ENCODE measurements at regions not wholly inside any gene's neighbourhood (a gene's known extent, or its start where the extent isn't known, plus 50 kb on each side); places are given as distances from the start of the nearest gene placed in this dataset.

DNA sequence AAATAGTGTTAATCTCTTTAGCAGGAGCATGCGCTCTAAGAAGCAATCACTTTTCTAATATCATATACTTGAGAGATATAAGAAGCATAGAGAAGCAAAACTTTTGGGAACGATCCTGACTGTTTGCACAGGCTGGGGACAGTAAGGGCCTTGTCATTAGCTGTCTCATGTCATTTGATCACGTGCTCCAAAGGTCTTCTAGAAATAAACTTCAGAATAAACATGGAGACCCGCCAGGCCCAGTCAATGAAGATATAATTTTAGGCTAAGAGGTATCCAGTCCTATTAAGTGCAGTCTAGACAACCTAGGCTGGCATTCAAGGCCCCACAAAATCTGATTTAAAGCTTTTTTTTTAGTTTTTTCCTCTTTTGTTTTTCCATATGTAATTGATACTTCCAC lies 111.0 kb upstream of the APC start:
- no peak for DNase-seq (ENCODE audit: low read depth)

DNA sequence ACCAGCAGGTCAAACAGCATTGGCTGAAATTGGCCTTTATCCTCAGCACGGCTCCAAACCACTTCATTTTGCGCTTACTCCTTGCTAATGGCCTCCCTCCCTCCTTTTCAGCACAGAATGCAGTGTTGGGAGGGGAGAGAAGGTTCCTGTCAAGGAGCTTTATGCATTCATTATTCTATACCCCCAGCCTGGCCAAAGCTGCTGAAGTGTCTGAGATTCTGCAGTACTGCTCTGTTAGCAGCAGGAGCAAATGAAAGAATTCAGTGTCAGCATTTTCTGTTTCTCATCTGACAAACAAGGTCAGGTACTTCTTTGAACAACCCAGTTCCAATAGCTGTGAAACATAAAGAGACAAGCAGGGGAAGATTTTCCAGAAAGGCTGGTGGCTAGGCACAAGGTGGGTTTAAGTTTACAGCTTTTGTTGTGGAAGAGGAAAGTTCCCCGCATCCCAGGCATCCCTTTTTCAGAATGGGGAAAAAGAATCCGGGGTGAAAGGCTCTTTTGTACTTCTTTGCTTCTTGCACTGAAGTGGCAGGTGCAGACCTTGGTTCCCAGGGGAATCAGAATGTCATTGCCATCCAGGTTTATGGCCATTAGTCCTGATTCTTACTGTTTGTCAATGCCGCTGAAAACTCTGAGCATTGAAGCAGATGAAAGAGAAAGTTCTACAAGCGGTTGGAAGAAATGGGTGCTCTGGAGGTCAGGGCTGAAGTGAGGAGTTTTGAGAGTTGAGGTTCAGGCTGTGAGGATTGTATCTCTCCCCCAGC lies 109.3 kb upstream of the APC start:
- DNase-seq (ENCODE audit: low read depth): no peak

DNA sequence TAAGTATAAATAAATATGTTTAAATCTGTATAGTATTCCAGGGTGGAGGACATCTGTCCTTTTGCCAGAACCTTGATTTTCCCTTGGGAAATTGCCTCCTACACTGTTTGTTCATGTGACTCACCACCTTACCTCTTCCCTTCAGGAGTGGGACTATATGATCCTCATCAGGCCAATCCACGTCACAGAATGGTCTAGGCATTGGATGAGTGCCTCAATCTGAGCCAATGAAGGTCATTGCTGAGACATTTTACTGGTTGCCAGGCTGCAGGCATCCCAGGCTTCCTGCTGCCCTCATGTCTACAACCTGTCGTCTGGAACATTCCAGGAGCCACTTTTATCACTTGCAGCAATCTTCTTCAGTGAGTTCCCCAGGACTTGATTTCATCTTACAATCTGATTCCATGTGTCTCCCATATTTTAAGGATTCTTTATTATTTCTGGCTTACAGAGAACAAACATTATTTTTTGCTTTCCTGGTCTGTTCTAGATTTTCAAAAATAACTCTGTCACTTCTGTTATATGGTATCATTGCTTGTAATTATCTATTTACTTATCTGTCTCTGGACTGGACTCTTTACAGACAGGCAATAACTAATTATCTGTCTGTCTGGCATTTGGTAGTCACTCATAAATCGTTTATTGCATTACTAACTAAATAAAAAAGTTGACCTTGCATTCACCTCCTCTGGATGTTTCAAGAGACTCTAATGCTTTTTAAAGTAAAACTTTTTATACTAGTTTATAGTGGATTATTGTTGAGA lies 107.3 kb upstream of the APC start:
- no peak for DNase-seq (ENCODE audit: low read depth)

DNA sequence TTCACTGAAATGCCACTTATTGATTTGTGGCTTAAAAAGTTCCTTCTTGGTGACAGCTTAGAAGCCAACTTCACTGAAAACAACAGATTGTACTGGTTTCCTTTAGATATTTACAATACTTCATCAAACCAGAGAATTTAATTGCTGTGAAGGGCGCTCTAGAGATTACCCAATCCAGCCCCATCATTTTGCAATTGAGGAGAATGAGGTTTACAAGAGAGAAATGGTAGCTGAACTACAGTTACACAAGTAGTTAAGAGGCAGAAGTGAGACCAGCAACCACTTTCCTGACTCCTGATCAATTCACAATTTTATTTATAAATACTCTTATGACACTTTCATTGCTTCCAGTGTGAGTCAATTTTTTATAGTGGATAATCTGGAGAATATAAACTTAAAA lies 103.5 kb upstream of the APC start:
- DNase-seq (ENCODE audit: low read depth): no peak

DNA sequence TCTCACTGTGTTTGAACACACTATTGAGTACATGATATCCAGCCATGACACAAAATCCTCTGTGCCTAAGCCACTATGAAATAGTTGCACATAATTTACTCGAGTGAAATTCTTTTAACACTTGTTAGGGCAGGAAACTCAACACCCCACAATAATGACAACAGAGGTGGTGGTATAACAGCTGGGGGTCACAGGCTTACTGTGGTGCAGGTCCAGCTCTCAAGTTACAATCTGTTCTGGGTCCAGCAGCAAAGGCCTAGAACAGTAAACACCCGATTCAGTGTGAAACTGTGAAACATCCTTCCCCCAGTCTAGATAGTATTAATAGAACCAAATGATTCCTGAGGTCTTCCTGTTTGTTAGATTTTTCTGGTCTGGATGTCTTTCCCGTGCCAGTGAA lies 102.9 kb upstream of the APC start:
- no peak for DNase-seq (ENCODE audit: low read depth)

DNA sequence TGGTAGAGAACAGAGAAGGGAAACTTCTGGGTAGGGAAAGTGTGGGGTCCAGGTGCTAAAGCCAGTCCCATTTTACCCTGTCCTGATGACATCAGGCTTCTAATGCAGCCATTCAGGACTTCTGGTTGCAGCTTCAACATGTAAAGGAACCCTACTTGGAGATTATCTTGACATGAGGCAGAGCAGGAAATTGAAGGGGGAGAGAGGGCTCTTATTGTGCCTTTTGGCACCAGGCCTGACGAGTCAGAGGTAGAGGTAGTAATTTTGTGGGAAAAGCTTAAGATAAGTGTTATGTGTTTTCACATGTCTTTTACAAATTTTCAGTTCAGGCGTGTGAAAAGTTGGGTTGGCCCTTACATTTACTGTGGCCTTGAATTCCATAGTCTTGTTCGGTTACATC lies 102.4 kb upstream of the APC start:
- no peak for DNase-seq (ENCODE audit: low read depth)

DNA sequence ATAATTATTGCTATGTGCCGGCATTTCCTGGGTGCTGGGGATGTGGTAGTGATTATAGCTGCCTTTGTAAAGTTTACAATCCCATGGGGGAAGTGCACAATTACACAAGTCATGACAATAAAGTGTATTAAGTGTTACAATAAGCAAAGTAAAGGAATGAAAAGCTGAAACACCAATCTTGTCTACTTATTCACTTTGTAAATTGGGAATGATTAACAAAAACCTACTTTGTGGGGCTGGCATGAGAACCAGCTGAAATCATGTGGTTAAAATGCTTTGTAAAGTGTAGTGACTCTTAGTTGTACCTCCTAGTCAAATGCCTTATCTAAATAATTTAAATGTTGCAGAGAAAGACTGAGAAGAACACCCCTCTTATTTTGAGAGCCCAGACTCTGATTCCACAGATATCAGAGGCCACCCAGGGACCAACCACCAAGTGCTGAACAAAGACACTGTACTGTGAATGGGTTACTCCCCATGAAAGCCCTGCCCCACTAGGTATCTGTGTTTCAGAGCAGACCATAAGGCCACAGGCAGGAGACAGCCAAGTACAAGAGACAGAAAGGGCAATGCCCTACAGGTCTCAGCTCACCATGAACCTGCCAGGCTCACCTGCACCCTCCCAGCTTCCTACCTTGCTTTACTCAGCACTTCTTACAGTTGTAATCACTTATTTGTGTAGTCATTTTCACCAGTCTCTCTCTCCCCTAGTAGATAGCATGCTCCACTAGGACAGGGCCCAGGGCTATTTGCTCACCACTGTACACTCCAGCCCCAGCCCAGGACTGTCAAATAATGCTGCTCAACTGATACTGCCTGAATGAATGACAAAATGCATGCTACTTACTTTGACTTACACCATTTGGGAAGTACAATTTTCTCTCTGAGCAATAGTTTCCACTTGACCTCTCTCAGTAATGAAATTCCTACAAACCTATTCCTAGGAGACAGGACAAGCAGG lies 101.6 kb upstream of the APC start:
- DNase-seq (ENCODE audit: low read depth): no peak

DNA sequence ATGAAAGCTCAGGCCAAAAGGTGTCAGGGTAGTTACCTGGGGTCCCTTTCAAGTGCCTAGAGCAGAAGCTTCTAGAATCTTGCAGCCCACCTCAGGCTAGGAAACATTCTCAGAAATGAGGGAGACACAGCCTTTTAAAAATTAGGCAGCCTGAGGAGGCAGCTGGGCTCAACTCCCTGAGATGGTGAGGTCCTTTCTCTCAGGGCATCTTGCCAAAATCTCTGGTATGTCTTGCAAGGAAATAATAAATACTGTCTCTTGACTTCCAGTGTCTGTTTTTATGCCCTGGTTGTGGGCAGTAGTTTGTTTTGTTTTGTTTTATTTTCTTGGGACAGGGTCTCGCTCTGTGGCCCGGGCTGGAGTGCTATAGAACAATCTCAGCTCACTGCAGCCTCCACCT lies 100.9 kb upstream of the APC start:
- no peak for DNase-seq (ENCODE audit: low read depth)

DNA sequence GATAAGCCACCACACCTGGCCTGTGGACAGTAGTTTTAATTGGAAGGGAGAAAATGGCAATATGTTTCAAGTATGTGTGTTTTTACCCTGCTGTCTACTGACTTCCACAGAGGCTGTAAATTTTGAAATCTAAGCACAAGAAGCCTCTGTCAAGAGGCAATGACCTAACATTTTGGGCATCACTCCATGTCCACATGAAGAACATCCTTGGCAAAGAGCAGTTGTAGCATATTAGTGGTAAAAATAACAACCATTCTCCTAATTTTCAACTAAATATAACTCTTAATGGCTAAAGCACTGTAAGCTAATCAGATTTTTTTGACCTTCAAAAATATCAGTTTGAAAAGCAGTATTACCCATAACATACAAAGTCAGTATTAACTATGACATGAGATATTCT lies 100.3 kb upstream of the APC start:
- no peak for DNase-seq (ENCODE audit: low read depth)

DNA sequence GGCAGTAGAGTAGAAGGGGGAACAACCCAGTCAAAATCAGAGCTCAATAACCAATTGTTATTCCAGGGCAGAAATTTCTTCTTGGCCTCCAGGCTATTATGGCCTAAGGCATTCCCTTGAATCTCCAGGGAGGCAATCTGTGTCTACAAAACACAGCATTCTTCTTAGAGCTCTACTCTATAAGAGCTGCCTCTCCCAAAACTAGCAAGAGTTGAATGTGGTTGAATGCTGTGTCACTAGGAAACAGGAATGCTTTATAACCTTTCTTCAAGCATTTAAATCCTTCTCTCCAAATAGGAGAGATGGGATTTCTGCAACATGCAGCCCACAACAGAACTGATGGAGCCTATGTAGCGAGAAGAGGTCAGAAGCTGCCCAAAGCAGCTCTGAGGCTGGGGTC lies 97.1 kb upstream of the APC start:
- no peak for DNase-seq (ENCODE audit: low read depth)

DNA sequence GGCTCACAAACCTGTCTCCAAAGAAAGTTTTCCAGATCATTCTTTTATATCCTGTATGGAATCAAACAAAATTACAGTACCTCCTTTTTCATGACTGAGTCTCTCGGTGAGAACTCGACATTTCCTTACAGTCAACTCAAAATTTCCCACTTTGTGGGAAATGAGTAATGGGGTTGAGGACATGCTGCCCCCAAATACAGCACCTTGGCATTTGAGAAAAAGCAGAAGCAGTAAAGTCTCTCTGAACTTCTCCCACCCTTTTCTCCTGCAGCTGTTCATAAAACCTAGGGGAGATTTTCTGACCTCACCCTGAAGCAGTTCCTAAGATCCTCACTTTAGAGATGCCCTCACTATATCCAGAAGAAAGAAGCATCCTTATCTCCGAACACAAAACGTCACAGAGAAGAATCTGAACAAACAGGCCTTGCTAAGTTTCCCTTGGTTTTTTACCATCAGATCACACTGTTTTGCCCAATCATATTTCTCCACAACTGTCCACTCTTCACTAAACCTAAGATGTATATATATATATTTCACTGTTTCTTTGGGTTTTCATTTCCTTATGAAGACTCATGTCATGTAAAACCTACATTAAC lies 96.1 kb upstream of the APC start:
- DNase-seq (ENCODE audit: low read depth): no peak

DNA sequence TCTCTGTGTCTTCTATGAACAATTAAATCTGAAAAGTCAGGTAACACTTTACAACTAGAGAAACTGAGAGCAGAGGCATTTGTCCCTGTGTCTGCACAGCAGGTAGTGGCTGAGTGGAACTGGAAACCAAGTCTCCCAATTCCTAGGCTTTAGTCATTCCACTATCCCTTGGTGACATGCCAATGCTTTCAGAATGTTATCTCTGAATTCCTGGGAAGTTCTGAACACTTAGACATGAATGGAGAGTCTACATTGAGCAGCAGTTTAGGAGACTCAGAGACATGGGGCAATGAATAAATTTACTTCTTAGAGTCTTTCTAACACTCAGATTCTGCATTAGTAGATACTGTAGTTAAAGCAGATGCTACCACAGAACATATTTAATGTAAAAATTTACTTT lies 94.8 kb upstream of the APC start:
- no peak for DNase-seq (ENCODE audit: low read depth)

DNA sequence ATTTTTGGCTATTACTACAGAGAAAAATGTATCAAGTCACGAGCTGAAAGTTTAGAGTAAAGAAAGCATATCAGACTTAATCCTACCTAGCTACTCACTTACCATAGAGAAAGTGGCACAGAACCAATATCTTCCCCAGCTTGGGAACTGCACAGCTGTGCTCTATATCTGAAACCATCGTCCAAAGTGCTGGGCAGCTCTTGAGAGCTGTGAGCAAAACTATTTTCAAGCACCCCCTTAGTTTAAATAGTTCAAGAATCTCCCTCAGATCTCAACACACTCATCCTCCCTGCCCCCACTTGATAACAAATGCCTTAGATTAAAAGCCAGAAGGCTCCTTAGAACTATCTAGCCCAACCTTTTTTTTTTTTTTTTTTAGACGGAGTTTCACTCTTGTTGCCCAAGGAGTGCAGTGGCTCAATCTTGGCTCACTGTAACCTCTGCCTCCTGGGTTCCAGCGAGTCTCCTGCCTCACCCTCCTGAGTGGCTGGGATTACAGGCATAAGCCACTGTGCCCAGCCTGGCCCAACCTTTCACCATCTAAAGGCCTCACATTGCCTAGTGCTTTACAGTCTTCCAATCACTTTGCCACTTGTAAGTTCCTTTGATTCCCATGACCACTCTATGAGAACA lies 94.2 kb upstream of the APC start:
- no peak for DNase-seq (ENCODE audit: low read depth)

DNA sequence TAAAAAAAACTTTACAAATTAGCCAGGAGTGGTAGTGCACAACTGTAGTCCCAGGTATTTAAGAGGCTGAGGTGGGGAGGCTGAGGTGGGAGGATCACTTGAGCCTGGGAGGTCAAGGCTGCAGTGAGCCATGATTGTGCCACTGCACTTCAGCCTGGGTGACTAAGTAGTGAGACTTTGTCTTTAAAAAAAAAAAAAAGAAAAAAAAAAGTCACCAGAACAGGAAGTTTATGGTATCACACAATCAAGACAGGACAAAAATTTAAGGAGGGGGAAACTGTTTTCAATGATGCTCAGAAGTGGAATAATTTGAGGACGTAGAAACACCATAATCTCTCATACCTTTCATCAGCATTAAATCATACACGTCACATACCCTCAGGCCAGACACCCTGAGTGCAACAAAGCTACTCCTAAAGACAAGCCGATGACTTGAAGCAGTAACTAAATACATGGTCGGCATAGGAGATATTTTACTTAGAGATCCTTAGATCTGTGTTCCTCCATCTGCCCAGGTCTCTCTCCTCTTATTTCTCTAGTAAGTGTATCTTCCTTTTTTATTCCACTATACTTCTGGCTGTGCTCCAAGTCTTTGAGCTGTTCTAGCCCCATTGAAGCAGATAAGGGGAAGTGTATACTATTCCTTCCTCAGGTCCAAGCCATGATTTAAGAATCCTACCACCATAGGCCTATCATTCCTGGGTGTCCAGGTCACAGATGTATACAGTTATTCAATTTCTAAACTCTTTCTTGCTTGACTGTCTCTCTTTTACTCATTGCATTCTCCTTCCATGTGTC lies 91.3 kb upstream of the APC start:
- DNase-seq (ENCODE audit: low read depth): no peak

DNA sequence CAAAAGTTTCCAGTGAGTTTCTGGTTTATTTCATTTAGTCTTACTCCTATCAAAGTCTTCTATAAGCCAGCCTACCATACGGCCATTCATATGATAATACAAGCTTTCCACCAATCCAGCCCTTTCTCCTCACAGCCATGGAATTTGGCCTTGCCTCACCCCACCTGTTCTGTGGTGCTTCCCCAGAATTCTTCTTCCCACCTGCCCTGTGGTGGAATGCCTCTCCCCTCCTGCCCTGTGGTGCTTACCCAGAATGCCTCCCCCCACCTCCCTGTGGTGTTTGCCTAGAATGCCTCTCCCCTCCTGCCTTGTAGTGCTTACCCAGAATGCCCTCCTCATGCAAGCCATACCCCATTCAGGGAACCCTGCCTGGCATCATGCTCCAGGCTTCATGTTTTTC lies 90.3 kb upstream of the APC start:
- no peak for DNase-seq (ENCODE audit: low read depth)

DNA sequence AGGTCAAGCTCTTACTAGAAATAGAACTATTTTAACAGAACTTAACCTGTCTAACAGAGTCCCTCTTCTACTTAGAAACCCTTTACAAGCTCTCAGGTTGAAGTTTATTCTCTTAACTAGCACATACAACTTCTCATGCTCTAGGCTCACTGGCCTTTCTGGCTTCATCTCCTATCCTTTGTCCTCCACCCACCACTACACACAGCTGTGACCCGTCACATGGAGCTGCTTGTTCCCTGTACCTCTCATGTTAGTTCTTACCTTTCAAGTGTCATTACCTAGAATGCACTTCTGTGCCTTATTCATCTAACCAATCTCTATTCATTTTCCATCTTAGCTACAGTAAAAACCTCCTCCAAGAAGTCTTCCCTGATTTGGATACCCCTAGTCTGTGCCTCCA lies 89.4 kb upstream of the APC start:
- no peak for DNase-seq (ENCODE audit: low read depth)

DNA sequence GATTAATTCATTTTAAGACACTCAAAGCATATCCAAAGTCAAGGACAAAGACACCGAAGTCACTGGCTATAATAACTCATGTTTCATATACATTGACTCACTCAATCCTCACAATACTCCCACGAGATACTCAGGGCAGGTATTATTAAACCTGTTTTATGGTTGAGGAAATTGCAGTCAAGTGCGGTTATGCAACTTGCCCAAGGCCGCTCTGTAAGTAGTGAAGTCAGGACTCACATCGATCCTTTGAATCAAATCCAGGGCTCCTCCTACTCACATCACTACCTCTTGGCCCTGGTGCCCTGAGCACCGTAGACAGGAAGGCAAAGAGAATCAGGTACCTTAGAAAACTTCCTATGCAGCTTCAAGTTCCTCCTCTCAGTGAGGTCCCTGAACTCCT lies 87.8 kb upstream of the APC start:
- no peak for DNase-seq (ENCODE audit: low read depth)

DNA sequence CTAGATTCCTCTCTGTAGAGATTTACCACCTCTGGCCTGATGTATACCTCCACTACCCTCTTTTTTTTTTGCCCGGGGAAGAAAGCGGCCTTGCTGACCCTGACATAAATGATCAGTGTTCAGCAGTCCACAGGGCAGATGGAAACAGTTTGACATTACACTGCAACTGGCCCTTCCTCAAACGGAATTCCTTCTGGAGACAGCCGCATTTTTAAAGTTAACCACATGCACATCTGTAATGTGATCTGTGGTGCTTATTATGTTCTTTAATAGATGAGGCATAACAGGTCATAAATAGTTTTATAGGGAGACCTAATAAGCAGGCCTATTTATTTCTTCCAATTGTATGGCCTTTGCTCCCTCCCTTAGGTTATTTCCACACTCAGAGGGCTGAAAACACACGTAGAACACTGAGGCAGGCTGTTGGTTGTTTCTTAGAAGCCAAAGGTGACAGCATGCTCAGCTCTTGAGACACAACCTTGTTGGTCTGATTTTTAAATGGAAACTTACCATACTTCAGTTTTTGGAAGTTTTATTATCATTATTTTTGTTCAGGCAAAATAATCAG lies 84.0 kb upstream of the APC start:
- no peak for DNase-seq (ENCODE audit: low read depth)

DNA sequence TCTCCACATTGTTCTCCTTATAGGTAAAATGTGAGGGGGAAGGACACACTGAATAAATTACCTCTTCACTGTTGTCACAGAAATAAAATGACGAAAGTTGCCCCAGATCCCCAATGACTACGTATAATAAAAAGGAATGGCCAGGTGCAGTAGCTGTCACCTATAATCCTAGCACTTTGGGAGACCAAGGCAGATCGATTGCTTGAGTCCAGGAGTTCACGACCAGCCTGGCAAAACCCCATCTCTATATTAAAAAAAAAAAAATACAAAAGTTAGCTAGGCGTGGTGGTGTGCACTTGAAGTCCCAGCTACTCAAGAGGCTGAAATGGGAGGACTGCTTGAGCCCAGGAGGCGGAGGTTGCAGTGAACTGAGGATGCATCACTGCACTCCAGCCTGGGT lies 82.2 kb upstream of the APC start:
- DNase-seq (ENCODE audit: low read depth): no peak

DNA sequence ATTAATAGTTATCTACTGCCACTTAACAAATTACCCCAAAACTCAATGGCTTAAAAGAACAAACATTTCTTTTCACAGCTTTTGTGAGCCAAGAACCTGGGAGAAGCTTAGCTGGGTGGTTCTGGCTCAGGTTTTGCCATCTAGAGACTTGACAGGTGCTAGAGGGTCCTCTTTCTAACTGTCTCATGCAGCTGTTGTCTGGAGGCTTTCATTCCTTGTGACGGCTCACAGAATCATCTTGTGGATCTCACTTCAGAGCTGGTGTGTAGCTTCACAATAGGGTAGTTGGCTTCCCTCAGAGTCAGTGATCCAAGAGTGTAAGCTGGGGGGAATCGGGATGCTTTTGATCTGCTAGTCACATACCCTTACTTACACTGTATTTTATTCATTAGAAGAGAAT lies 81.2 kb upstream of the APC start:
- DNase-seq (ENCODE audit: low read depth): no peak

DNA sequence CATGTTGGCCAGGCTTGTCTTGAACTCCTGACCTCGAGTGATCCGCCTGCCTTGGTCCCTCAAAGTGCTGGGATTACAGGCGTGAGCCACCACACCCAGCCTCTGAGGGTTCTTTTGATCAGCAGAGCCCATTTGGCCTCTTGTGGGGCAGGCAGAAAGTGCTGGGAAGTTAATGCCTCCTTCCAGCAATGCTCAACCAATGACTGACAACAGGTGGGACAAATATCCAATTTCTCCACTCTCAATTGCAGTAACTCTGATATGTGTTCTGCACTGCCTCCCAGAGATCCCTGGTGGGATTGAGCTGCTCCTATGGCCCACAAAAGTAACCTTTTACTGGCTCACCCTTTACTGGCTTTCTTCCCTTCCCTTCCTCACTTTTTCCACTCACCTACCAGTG lies 79.9 kb upstream of the APC start:
- DNase-seq (ENCODE audit: low read depth): no peak

Measured in iris pigment epithelial cell (primary cell).